ENCODE measurements at regions not wholly inside any gene's neighbourhood (a gene's known extent, or its start where the extent isn't known, plus 50 kb on each side); places are given as distances from the start of the nearest gene placed in this dataset.
"Not testable (repeated sequence)": the region's sequence is repeated elsewhere in the genome, so short reads cannot be mapped to it uniquely, and the experiment has no call there.

- no peak for TF ChIP-seq CTCF (IDR thresholded peaks at IDR 0.05; ENCODE audit: control insufficient read depth, insufficient read depth, low read depth, low read length, missing control alignments)
- no peak for DNase-seq (ENCODE audit: low read depth)
- H3K4me3 ChIP-seq (ENCODE audit: control insufficient read depth, low read depth, low read length): no peak overlapping the region
Measured at GRCh38 chr5:27900761-27901160, 862.4 kb upstream of the CDH9 start.

- H3K4me3 ChIP-seq (ENCODE audit: control insufficient read depth, low read depth, low read length): no peak overlapping the region
- no peak for TF ChIP-seq CTCF (IDR thresholded peaks at IDR 0.05; ENCODE audit: control insufficient read depth, insufficient read depth, low read depth, low read length, missing control alignments)
- no peak for DNase-seq (ENCODE audit: low read depth)
Measured at GRCh38 chr5:27876071-27876470, 837.7 kb upstream of the CDH9 start.

- no peak for TF ChIP-seq CTCF (IDR thresholded peaks at IDR 0.05; ENCODE audit: control insufficient read depth, insufficient read depth, low read depth, low read length, missing control alignments)
- H3K4me3 ChIP-seq (ENCODE audit: control insufficient read depth, low read depth, low read length): no peak overlapping the region
- DNase-seq (ENCODE audit: low read depth): no peak
Measured at GRCh38 chr5:27875148-27875547, 836.8 kb upstream of the CDH9 start.

GRCh38 chr5:27868292-27868691 lies 829.9 kb upstream of the CDH9 start:
- H3K4me3 ChIP-seq (ENCODE audit: control insufficient read depth, low read depth, low read length): no peak overlapping the region
- DNase-seq (ENCODE audit: low read depth): no peak
- TF ChIP-seq CTCF (IDR thresholded peaks at IDR 0.05; ENCODE audit: control insufficient read depth, insufficient read depth, low read depth, low read length, missing control alignments): no peak

- no peak for TF ChIP-seq CTCF (IDR thresholded peaks at IDR 0.05; ENCODE audit: control insufficient read depth, insufficient read depth, low read depth, low read length, missing control alignments)
- H3K4me3 ChIP-seq (ENCODE audit: control insufficient read depth, low read depth, low read length): no peak overlapping the region
- no peak for DNase-seq (ENCODE audit: low read depth)
Measured at GRCh38 chr5:27855491-27855890, 817.1 kb upstream of the CDH9 start.

GRCh38 chr5:27854243-27854852 lies 816.0 kb upstream of the CDH9 start:
- no peak for DNase-seq (ENCODE audit: low read depth)
- H3K4me3 ChIP-seq (ENCODE audit: control insufficient read depth, low read depth, low read length): no peak overlapping the region
- no peak for TF ChIP-seq CTCF (IDR thresholded peaks at IDR 0.05; ENCODE audit: control insufficient read depth, insufficient read depth, low read depth, low read length, missing control alignments)

GRCh38 chr5:27845248-27845647 lies 806.9 kb upstream of the CDH9 start:
- no peak for TF ChIP-seq CTCF (IDR thresholded peaks at IDR 0.05; ENCODE audit: control insufficient read depth, insufficient read depth, low read depth, low read length, missing control alignments)
- H3K4me3 ChIP-seq (ENCODE audit: control insufficient read depth, low read depth, low read length): no peak overlapping the region
- DNase-seq (ENCODE audit: low read depth): no peak

- not testable (repeated sequence) for H3K4me3 ChIP-seq (ENCODE audit: control insufficient read depth, low read depth, low read length); DNase-seq (ENCODE audit: low read depth)
Measured at GRCh38 chr5:27836704-27837103, 798.3 kb upstream of the CDH9 start.

All from AG09309 (cell line).